GM19468 (cell line): ENCODE measurements at regions not wholly inside any gene's neighbourhood (a gene's known extent, or its start where the extent isn't known, plus 50 kb on each side); places are given as distances from the start of the nearest gene placed in this dataset.

Experiments used
- ATAC-seq: cut with Tn5 transposase; IDR thresholded peaks from one replicate; pipeline ENCODE4 v1.9.1; 2021; ENCODE audit warnings: mild to moderate bottlenecking, moderate library complexity, moderate number of reproducible peaks; ENCODE audit not compliant: unreplicated experiment; ENCODE audit errors: extremely low read depth

DNA sequence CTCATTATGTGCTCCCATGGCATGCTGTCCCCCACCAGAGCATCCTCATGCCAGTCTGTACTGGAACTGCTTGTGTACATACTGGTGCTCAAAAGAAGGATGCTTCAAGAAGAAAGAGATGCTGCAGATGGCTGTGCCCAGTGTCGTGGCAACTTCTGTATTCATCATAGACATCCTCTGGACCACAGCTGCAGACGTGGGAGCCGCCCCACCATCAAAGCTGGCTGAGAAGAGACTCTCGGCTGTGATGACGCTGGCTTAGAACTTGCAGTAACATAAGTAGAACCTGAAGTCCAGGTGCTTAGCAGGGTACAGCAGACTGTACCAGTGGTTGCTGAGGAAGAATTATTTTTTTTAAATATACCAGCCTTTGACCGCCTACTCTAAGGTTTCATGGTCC lies 112.6 kb upstream of the ARHGAP5 start:
- ATAC-seq = no peak

DNA sequence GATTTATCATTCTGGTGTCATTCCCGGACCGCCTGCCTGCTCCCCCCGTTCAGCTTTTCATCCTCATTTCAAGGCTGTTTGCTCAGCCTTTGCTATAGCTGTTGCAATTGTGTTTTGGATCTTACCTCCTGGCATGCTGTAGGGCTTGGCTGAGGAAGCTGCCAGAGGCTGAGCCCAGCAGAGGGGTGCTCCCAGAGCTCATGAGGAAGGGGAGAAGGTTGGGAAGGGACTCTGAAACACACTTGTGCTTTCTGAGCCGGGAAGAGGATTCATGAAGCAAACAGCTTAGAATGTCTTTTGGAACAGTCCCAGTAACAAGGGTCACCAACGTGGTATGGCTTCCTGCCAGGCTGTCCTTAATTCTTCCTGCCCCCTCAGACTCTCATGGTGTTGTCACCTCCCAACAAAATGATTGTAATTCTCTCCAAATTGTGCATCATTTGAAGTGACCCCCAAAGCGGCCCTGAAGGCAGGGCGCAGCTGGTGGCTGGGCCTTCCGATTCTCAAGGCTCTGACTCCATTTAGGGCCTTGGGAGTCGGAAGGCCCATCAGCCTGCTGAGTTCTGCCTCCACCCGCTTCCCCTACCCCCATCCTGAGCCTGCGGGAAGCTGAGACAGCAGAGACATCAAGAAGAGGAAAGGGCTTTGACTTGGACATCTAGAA lies 111.9 kb upstream of the ARHGAP5 start:
- no peak for ATAC-seq

DNA sequence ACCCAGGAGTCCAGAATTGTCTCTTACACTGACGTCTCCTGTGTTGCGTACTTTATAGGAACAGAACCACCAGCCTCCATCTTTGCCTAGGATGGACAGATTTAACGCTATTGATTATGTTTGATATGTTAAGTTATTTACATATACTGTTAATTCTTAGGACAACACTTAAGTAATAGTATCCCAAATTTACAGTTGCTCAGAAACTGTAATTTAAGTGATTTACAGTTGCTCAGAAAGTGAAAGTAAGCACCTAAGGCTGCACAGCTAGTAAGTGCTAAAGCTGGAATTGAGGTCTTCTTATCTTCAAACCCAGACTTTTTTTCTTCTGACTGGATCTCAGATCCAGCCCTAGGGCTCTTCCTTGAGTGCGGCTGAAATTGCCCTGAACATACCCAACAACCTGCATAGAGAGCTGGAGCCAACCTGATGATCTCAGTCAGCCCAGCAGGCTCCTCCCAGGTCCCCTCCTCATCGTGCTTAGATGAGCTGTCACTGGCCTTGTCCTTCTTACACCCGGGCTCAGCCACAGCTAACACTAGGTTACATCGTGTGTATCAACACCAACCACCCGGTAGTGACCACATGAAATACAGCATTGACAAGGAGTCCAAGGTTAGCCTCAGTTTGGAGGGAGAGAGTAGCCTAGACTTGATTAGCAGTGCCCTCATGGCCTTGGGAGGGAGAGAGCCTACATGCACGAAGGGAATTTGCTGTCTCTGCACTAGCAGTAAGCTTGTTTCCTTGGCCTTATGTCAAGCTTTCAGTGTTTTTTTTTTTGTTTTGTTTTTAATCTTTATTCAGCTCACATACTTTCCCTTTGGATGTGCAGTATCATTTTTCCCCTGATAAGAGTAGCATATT lies 111.1 kb upstream of the ARHGAP5 start:
- ATAC-seq = no peak

DNA sequence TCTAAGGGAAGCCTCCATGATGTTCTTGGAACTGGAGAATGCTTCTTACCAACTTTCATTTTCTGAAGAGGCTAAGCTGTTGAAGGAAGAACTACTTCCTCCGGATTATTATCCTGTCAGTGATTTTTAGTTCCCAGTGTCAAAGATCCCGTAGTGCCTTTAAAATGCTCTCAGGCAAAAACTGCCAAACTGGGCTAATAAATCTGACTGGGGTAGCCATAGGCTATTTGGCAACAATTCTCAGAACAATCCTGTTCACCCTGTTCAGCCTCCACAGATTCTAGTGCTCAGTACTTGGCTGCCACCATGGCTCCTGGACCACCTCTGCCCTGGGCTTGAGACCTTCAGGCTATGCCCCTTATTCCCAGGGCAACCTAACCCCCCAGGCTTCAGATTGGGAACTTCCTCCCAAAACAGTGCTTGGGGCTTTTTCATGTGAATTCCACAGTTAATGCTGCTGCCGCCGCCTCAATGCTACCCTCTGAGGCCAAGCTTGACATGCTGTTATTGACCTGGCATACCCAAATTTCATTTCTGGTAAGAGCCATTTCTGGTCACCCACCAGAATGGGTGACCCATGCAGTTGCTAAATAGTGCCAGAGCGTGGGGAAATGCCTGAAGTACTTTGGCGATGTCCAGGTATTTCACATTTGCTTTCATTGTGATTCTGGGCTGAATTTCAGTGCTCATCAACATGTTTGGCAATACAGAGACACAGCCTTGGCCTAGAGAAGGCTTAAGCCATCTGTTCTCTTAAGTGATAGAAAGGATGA lies 110.0 kb upstream of the ARHGAP5 start:
- no peak for ATAC-seq

DNA sequence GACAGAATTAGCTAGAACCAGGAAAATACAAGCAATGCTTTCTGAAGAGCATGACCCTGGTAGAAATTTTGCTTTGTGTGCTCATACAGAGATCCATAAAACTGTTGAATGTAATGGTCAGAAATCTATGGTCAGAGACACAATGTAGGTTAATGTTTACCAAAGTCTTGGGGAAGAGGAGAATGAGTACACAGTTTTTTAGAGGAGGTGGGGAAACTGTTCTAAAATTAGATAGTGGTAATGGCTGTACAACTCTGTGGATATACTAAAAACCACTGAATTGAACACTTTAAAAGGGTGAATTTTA lies 109.5 kb upstream of the ARHGAP5 start:
- no peak for ATAC-seq

DNA sequence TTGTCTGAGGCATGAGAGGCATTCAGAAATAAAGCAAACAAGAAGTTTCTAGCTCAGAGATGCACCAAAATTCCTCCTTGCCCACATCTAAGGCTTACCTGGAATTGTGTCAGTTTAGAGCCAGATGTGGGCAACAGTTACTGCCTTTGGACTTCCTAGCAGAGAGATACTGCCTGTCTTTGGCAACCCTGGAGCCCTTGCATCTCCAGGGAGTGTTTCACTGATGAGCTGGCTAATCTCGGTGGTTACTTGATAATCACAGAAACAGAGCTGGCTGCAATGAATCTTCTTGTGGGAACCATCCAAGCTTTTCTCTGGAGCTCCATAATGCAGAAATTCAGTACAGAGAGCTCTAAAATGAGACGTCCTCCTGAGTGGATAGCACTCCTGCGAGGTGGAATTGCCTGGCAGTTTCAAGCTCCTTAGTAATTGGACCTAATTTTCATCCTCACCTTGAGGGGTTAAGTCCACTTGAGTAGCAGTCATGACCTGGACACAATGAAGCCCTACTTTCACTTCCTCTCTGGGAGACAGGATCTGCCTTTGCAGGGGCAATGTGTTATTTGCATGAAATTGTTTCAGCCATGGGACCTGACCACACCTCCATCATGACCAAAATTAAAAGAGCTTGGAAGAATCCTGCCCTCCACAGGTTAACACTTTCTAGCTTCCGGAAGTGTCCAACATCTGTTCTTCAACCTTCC lies 108.8 kb upstream of the ARHGAP5 start:
- no peak for ATAC-seq

DNA sequence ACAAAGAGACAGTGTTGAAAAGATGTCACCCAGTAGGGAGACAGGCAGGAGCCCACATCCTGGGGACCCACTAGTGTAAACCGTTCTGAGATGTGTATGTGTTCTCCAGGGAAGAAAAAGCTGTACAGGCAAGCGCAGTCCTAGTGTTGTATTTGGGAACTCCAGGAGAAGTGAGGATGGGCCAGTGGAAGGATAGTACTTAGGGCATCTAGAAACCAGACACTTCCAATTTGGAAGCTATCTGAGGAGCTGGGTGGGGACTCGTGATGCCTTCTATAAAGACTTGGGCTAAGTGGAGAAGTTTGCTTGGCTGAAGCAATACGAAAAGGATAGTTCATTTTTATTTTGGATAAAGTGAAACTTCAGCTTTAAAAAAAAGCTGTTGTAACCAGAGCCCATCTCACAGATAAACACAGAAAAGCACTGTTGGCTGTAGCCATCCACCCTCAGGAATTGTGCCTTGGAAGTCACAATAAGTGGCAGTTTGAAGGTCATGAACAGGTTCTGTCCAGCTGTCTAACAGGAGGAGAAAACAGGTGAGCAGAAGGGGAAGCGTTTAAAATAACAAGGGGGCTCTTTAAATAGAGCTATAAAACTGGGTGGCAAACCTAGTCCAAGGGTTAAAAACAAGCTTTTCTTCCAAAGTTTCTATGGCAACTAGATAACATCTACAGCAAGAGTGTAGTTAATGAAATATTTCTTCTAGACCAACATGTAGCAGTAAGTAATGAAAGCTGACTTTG lies 108.0 kb upstream of the ARHGAP5 start:
- no peak for ATAC-seq

DNA sequence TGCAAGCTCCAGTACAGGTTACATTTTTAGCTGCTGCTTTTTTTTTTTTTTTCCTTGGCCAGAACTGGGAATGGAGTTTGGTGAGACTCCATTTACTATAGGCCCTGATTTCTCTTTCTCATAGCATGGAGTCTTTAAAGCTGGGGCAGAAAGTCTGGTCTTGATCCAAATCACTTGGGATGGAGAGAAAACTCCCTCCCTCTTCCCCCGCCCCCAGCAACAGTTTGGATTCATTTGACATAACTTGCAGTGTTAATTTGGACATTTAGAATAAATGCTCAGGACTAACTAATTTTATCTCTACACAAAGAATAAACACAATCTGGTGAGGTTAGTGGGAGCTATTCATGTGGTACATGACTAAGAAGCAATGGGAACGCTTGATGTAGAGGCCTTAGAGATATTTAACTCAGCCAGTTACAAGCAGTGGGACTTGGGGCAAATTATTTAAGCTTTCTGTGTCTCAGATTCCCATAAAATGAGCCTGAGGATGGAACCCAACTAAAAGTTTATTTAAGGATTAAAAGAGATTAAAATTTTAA lies 107.3 kb upstream of the ARHGAP5 start:
- ATAC-seq = no peak

DNA sequence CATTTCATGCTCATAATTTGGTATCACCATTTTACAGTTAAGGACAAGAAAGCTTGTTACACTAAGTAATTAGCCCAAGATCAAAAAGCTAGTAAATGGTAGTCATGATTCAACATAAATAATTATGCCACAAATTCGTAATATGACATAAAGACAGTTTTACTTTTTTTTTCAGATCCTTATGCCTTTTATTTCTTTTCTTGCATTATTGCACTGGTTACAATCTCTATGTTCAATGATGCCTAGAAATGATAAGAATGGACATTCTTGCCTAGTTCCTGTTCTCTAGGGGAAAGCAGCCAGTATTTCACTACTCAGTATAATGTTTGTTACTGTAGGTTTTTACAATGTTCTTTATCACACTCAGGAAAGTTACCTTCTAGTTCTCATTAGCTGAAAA lies 106.4 kb upstream of the ARHGAP5 start:
- no peak for ATAC-seq

DNA sequence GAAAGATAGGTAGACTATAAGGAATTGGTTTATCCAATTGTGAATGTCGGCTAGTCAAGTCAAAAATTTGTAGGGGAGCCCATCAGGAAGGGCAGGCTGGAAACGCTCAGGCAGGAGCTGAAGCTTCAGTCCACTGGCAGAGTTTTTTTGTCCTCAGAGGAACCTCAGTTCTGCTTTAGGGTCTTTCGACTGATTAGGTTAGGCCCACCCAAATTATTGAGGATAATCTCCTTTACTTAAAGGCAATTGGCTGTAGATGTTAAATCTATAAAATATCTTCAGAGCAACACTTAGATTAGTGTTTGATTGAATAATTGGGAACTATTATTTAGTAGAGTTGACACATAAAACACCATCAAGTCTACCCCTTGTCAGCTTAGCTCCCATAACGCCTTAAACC lies 105.5 kb upstream of the ARHGAP5 start:
- ATAC-seq = no peak

DNA sequence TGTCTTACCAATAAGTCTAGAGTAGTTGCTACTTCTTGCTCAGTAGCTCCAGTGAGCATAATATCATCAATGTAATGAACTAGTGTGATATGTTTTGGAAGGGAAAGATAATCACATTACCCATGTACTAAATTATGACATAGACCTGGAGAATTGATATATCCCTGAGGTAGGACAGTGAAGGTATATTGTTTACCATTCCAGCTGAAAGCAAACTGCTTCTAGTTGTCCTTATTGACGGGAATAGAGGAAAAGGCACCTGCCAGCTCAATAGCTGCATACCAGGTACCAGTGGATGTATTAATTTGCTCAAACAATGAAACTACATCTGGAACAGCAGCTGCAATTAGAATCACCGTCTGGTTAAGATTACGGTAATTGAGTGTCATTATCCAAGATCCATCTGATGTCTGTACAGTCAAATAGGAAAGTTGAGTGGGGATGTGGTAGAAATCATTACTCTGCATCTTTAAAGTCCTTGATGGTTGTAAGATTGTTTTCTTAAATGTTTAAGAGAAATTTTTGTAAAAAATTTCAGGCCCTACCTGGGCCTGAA lies 100.0 kb upstream of the ARHGAP5 start:
- no peak for ATAC-seq

DNA sequence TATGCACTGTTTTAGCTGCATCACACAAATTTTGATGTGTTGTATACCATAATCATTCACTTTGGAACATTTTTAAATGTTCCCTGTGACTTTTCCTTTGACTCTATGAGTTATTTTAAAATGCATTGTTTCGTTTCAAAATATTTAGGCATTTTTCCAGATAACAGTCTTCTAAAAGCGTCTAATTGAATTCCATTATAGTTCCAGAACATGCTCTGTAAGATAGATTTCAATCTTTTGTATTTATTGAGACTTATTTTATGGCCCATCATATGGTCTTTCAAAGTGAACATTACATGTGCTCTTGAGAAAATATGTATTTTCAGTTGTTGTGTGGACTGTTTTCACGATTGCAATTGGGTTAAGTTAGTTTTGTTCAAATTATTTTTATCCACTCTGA lies 98.7 kb upstream of the ARHGAP5 start:
- no peak for ATAC-seq

DNA sequence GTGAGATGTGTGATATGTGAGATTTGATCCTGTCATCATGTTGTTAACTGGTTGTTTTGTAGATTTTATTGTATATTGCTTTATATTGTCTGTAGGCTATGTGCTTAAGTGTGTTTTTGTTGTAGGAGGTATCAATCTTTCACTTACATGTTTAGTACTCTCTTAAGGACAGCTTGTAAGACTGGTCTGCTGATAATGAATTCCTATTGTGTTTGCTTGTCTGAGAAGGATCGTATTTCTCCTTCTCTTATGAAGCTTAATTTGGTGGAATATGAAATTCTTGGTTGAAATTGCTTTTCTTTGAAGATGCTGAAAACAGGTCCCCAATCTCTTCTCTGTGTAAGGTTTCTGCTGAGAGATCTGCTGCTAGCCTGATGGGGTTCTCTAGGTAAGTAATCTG lies 94.5 kb upstream of the ARHGAP5 start:
- ATAC-seq = no peak

DNA sequence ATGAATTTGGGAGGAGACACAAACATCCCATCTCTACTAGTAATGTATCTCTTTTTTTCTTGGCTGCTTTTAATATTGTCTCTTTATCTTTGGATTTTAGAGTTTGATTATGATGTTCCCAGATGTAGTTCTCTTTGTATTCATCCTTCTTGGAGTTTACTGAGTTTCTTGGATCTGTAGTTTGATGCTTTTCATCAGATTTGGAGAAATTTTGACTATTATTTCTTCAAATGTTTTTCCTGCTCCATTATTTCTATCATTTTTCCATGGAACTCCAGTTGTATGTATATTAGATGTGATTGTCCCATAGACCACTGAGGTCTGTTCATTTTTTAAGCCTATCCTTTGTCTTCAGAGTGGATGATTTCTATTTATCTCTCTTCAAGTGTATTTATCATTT lies 90.7 kb upstream of the ARHGAP5 start:
- ATAC-seq = no peak

DNA sequence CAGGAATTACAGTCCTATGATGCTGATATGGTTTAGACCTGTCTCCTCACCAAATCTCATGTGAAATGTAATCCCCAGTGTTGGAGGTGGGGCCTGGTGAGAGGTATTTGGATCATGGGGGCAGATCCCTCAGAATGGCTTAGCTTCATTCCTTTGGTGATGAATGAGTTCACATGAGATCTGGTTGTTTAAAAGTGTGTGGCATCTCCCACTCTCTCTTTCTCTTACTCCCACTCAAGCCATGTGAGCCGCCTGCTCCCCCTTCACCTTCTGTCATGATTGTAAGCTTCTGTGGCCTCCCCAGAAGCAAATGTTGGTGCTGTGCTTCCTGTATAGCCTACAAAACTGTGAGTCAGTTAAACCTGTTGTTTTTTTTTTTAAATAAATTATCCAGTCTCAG lies 89.4 kb upstream of the ARHGAP5 start:
- no peak for ATAC-seq

DNA sequence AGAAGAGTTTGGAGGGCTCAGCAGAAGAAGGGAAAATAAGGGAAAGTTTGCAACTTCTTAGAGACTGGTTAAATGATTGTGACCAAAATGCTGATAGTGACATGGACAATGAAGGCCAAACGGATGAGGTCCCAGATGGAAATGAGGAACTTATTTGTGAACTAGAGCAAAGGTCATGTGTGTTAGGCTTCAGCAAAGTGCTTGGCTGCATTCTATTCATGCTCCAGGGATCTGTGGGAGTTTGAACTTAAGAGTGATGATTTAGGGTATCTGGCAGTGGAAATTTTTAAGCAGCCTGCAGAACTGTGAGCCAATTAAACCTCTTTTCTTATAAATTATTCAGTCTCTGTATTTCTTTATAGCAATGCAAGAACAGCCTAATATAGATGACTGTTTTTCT lies 88.9 kb upstream of the ARHGAP5 start:
- ATAC-seq = no peak

DNA sequence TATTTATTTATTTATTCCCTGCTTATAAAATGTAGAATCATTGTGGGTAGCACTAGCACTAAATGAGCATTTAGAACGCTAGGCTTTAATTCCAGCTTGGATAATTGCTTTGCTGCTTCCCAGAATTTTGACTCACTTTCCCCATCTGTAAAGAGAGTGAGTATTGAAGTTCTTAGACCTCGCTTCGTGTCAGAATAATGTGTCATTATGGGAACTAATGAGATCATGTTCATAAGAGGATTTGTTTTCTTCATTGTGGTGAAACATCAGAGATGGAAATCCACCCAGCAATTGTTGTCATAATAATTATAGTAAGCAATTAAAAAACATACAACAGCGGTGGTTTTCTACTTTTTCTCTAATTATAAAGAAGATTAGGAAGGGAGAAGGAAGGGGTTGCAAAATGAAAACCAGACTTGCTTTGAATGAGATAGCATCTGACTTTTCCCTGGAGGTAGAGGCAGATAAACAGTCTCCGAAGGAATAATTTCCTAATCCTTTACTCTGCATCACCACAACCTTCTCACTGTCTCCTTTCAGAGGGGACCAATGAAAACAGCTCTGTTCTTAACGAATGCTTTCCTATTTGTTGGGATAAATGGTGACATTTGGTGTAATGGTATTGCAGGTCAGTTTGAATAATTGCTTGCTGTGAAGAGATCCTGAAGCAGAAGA lies 86.8 kb upstream of the ARHGAP5 start:
- no peak for ATAC-seq

DNA sequence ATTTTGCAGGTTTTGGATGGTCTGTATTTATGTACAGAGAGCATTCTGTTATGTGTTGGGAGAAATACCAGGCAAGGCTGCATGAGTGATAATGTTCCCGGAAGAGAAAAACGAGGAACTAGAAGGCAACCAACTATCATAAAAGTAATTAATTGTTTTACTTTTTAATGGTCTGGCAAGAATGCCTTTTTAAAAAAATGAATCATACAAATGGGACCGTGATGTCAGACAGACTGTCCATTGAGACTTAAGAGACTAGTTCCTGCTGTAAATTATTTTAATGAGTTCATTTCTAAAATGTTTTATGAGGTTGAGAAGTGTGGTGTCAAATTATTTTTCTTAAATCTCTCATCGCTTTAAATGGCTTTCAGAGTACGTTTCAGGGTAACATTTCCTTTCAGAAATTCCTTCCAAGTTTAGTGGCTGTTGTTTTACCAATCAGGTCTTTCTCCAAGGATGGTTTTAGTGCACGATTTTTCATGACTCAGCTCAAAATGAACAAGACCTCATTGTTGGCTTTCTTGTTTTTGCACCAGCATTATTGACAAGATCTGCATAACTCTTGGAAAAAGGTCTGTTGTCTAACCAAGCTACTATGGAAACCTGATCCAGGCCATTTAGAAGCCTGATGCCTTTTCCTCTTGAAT lies 86.1 kb upstream of the ARHGAP5 start:
- no peak for ATAC-seq
